HEK293 (cell line): ENCODE measurements at regions not wholly inside any gene's neighbourhood (a gene's known extent, or its start where the extent isn't known, plus 50 kb on each side); places are given as distances from the start of the nearest gene placed in this dataset.

ENCODE experiments used
- CTCF ChIA-PET: fragments of 350-600 bp; formaldehyde crosslinking; extraction: SDS; loops from one replicate; lab custom pipeline; 2021; ENCODE audit warnings: antibody characterized with exemption; lab: Yijun Ruan, JAX
- POLR2A ChIA-PET: fragments of 300-600 bp; formaldehyde crosslinking; extraction: SDS; loops from one replicate; lab custom pipeline; 2020; ENCODE audit warnings: antibody characterized with exemption, inconsistent platforms; lab: Yijun Ruan, JAX
- H3K27ac ChIP-seq: fragments of 200-500 bp; sonication (Bioruptor generic); 2 replicates; pipeline ENCODE4 v1.5.1; 2014; ENCODE audit warnings: low read depth, low read length, control low read depth, inconsistent platforms; ENCODE audit errors: extremely low read depth
- H3K36me3 ChIP-seq, 2 experiments: fragments of 200-500 bp in 1 of 2; sonication (Bioruptor generic) in 1 of 2; 1 replicate in 1 of 2; 2 replicates in 1 of 2; pipeline ENCODE4 v1.5.1; 2014 to 2017; ENCODE audit warnings: inconsistent platforms in 2 of 2, low read length in 2 of 2; ENCODE audit not compliant: control insufficient read depth in 2 of 2, insufficient read depth in 1 of 2
- H3K4me1 ChIP-seq: fragments of 200-500 bp; sonication (Bioruptor generic); 2 replicates; pipeline ENCODE4 v1.5.1; 2014; ENCODE audit warnings: mild to moderate bottlenecking, low read length, inconsistent platforms; ENCODE audit not compliant: control insufficient read depth, insufficient read depth
- H3K4me3 ChIP-seq: 2 replicates; pipeline ENCODE4 v1.5.1; 2011; ENCODE audit warnings: low read depth, mild to moderate bottlenecking, control low read depth, low read length, moderate library complexity
- H3K9me3 ChIP-seq: fragments of 200-500 bp; sonication (Bioruptor generic); 2 replicates; pipeline ENCODE4 v1.5.1; 2014; ENCODE audit warnings: low read depth, low read length, inconsistent platforms; ENCODE audit not compliant: control insufficient read depth, insufficient read depth
- EGR2 ChIP-seq: fragments of 450-650 bp; formaldehyde crosslinking; IDR thresholded peaks from 2 replicates; pipeline ENCODE4 v1.5.1; 2016; ENCODE audit warnings: low read depth, missing biosample characterization, missing genetic modification characterization
- GLIS2 ChIP-seq: fragments of 450-650 bp; formaldehyde crosslinking; IDR thresholded peaks from 2 replicates; pipeline ENCODE4 v1.5.1; 2016; ENCODE audit warnings: missing biosample characterization, missing genetic modification characterization
- HOXC10 ChIP-seq: sonication (generic); formaldehyde crosslinking; IDR thresholded peaks from 2 replicates; pipeline ENCODE4 v1.8.1; 2023; ENCODE audit warnings: mild to moderate bottlenecking, missing genetic modification reagents
- KLF1 ChIP-seq: fragments of 450-650 bp; formaldehyde crosslinking; IDR thresholded peaks from 2 replicates; pipeline ENCODE4 v1.5.1; 2016; ENCODE audit warnings: missing biosample characterization, missing genetic modification characterization
- KLF7 ChIP-seq: fragments of 450-650 bp; formaldehyde crosslinking; IDR thresholded peaks from 2 replicates; pipeline ENCODE4 v1.5.1; 2016; ENCODE audit warnings: missing biosample characterization, missing genetic modification characterization, borderline replicate concordance
- MEIS1 ChIP-seq: sonication (generic); formaldehyde crosslinking; IDR thresholded peaks from 2 replicates; pipeline ENCODE4 v1.8.1; 2022; ENCODE audit warnings: missing genetic modification reagents, mild to moderate bottlenecking, borderline replicate concordance
- OSR2 ChIP-seq: fragments of 450-650 bp; formaldehyde crosslinking; IDR thresholded peaks from 2 replicates; pipeline ENCODE4 v1.5.1; 2016; ENCODE audit warnings: missing biosample characterization, missing genetic modification characterization
- SCRT2 ChIP-seq: fragments of 450-650 bp; formaldehyde crosslinking; IDR thresholded peaks from 2 replicates; pipeline ENCODE4 v1.5.1; 2016; ENCODE audit warnings: missing biosample characterization, missing genetic modification characterization
- TCF7L2 ChIP-seq: IDR thresholded peaks from 2 replicates; pipeline ENCODE4 v1.6.1; 2011; ENCODE audit warnings: low read depth, mild to moderate bottlenecking, inconsistent platforms, low read length, moderate library complexity, borderline replicate concordance
- TSHZ1 ChIP-seq: fragments of 450-650 bp; formaldehyde crosslinking; IDR thresholded peaks from 2 replicates; pipeline ENCODE4 v1.5.1; 2016; ENCODE audit warnings: missing biosample characterization, missing genetic modification characterization, borderline replicate concordance
- ZBTB48 ChIP-seq: fragments of 450-650 bp; formaldehyde crosslinking; IDR thresholded peaks from 2 replicates; pipeline ENCODE4 v1.5.1; 2016; ENCODE audit warnings: missing biosample characterization, missing genetic modification characterization
- ZFP69B ChIP-seq: fragments of 450-650 bp; formaldehyde crosslinking; IDR thresholded peaks from 2 replicates; pipeline ENCODE4 v1.5.1; 2016; ENCODE audit warnings: missing biosample characterization, missing genetic modification characterization
- ZNF146 ChIP-seq: fragments of 450-650 bp; formaldehyde crosslinking; IDR thresholded peaks from 2 replicates; pipeline ENCODE4 v1.5.1; 2016; ENCODE audit warnings: missing biosample characterization, missing genetic modification characterization
- ZNF157 ChIP-seq: fragments of 450-650 bp; formaldehyde crosslinking; IDR thresholded peaks from 2 replicates; pipeline ENCODE4 v1.5.1; 2016; ENCODE audit warnings: missing biosample characterization, missing genetic modification characterization
- ZNF2 ChIP-seq: fragments of 450-650 bp; formaldehyde crosslinking; IDR thresholded peaks from 2 replicates; pipeline ENCODE4 v1.5.1; 2016; ENCODE audit warnings: missing biosample characterization, missing genetic modification characterization
- ZNF202 ChIP-seq: fragments of 450-650 bp; formaldehyde crosslinking; IDR thresholded peaks from 2 replicates; pipeline ENCODE4 v1.5.1; 2016; ENCODE audit warnings: missing biosample characterization, missing genetic modification characterization, borderline replicate concordance
- ZNF302 ChIP-seq: fragments of 450-650 bp; formaldehyde crosslinking; IDR thresholded peaks from 2 replicates; pipeline ENCODE4 v1.5.1; 2016; ENCODE audit warnings: missing biosample characterization, missing genetic modification characterization, low read depth
- ZNF391 ChIP-seq: fragments of 450-650 bp; formaldehyde crosslinking; IDR thresholded peaks from 2 replicates; pipeline ENCODE4 v1.5.1; 2016; ENCODE audit warnings: low read depth, missing biosample characterization, missing genetic modification characterization, borderline replicate concordance
- ZNF404 ChIP-seq: fragments of 450-650 bp; formaldehyde crosslinking; IDR thresholded peaks from 2 replicates; pipeline ENCODE4 v1.5.1; 2017; ENCODE audit warnings: missing biosample characterization, missing genetic modification characterization
- ZNF48 ChIP-seq: fragments of 450-650 bp; formaldehyde crosslinking; IDR thresholded peaks from 2 replicates; pipeline ENCODE4 v1.5.1; 2016; ENCODE audit warnings: missing biosample characterization, missing genetic modification characterization
- ZNF513 ChIP-seq: fragments of 450-650 bp; IDR thresholded peaks from 2 replicates; pipeline ENCODE4 v1.5.1; 2018; ENCODE audit warnings: missing biosample characterization, missing genetic modification characterization
- ZNF600 ChIP-seq: fragments of 450-650 bp; formaldehyde crosslinking; IDR thresholded peaks from 2 replicates; pipeline ENCODE4 v1.5.1; 2016; ENCODE audit warnings: missing biosample characterization, missing genetic modification characterization
- ZNF629 ChIP-seq: fragments of 450-650 bp; formaldehyde crosslinking; IDR thresholded peaks from 2 replicates; pipeline ENCODE4 v1.5.1; 2017; ENCODE audit warnings: missing biosample characterization, missing genetic modification characterization
- ZNF701 ChIP-seq: fragments of 450-650 bp; formaldehyde crosslinking; IDR thresholded peaks from 2 replicates; pipeline ENCODE4 v1.5.1; 2016; ENCODE audit warnings: missing biosample characterization, missing genetic modification characterization
- ZNF704 ChIP-seq: fragments of 450-650 bp; formaldehyde crosslinking; IDR thresholded peaks from 2 replicates; pipeline ENCODE4 v1.5.1; 2016; ENCODE audit warnings: missing biosample characterization, missing genetic modification characterization
- ZNF768 ChIP-seq: fragments of 450-650 bp; formaldehyde crosslinking; IDR thresholded peaks from 2 replicates; pipeline ENCODE4 v1.5.1; 2018; ENCODE audit warnings: missing biosample characterization, mild to moderate bottlenecking, missing genetic modification characterization
- ZNF792 ChIP-seq: fragments of 450-650 bp; formaldehyde crosslinking; IDR thresholded peaks from 2 replicates; pipeline ENCODE4 v1.5.1; 2016; ENCODE audit warnings: missing biosample characterization, missing genetic modification characterization
- TF ChIP-seq, protein P1 (sequence below): sonication (generic); formaldehyde crosslinking; IDR thresholded peaks from 2 replicates; pipeline ENCODE4 v1.8.1; 2022; ENCODE audit warnings: mild to moderate bottlenecking, moderate library complexity, missing genetic modification reagents
- TF ChIP-seq, protein P2 (sequence below): fragments of 450-650 bp; formaldehyde crosslinking; IDR thresholded peaks from 2 replicates; pipeline ENCODE4 v1.5.1; 2017; ENCODE audit warnings: missing biosample characterization, missing genetic modification characterization

DNA sequence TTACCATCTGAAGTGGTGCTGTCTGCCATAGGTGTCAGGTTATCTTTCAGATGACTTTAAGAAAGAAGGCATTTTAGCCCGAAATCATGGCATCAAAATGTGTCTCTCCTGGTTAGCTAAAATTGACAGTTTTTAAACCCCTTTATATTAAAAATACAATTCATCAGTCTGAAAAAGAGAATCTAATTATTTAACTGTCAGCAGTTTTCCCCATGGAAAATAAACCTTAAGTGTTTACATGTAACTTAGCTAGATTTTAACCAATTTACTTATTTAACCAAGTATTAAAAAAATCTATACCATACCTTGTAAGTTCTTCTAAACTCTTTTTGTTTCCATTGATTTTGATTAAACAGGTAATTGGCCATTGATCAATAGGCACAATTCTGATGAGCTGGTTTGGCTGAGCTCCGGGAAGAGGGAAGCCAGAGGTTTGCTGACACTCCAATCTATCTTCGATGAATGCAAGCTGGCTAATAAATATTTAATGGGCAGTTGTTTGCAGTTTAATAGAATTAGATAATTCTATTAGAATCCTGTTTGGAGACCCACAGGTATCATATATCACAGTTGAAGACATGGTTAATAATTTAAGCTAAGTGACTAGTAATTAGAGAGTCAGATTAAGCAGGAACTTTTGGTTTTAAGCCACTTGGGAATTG is 114.0 kb downstream of the MAT2B start (continued):
- TF ChIP-seq, protein P1, sequence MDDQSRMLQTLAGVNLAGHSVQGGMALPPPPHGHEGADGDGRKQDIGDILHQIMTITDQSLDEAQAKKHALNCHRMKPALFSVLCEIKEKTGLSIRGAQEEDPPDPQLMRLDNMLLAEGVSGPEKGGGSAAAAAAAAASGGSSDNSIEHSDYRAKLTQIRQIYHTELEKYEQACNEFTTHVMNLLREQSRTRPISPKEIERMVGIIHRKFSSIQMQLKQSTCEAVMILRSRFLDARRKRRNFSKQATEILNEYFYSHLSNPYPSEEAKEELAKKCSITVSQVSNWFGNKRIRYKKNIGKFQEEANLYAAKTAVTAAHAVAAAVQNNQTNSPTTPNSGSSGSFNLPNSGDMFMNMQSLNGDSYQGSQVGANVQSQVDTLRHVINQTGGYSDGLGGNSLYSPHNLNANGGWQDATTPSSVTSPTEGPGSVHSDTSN: no peak
- no peak for TF ChIP-seq ZNF768 (tag by site-specific recombination)
- no peak for TF ChIP-seq ZNF513
- no peak for TF ChIP-seq KLF7
- no peak for TF ChIP-seq ZNF2
- no peak for TF ChIP-seq ZNF157 (tag by site-specific recombination)
- no peak for TF ChIP-seq ZNF629 (tag by site-specific recombination)
- no peak for TF ChIP-seq ZNF146 (tag by site-specific recombination)
- no peak for TF ChIP-seq TCF7L2
- no peak for TF ChIP-seq ZNF302 (tag by site-specific recombination)
- TF ChIP-seq ZNF701 (tag by site-specific recombination): no peak
- TF ChIP-seq ZNF600 (tag by site-specific recombination): no peak
- no peak for TF ChIP-seq EGR2 (tag by site-specific recombination)

GRCh38 chr5:163619951-163620350 is 114.5 kb downstream of the MAT2B start:
- CTCF ChIA-PET: interaction anchor here (0.5 to 0.7 kb wide), 3 partner anchors 17 to 109 kb away, joined by 3 read pairs; no protein-coding TSS in a partner anchor
- Histone ChIP-seq H3K4me1 (no peaks in the 10 kb centered on the region), H3K9me3 (no peaks in the 10 kb centered on the region), H3K4me3 (no peak overlapping the region), H3K36me3 (no peaks in the 10 kb centered on the region), H3K27ac (no peak overlapping the region)
- POLR2A ChIA-PET: no interaction called here
- TF ChIP-seq ZNF792 (tag by site-specific recombination): no peak
- TF ChIP-seq GLIS2 (tag by site-specific recombination): no peak
- TF ChIP-seq, protein P2, sequence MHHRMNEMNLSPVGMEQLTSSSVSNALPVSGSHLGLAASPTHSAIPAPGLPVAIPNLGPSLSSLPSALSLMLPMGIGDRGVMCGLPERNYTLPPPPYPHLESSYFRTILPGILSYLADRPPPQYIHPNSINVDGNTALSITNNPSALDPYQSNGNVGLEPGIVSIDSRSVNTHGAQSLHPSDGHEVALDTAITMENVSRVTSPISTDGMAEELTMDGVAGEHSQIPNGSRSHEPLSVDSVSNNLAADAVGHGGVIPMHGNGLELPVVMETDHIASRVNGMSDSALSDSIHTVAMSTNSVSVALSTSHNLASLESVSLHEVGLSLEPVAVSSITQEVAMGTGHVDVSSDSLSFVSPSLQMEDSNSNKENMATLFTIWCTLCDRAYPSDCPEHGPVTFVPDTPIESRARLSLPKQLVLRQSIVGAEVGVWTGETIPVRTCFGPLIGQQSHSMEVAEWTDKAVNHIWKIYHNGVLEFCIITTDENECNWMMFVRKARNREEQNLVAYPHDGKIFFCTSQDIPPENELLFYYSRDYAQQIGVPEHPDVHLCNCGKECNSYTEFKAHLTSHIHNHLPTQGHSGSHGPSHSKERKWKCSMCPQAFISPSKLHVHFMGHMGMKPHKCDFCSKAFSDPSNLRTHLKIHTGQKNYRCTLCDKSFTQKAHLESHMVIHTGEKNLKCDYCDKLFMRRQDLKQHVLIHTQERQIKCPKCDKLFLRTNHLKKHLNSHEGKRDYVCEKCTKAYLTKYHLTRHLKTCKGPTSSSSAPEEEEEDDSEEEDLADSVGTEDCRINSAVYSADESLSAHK: no peak
- TF ChIP-seq KLF1: no peak
- no peak for TF ChIP-seq ZNF404 (tag by site-specific recombination)
- TF ChIP-seq ZNF146 (tag by site-specific recombination): no peak
- TF ChIP-seq MEIS1 (CRISPR knock-in tag): no peak
- no peak for TF ChIP-seq TSHZ1
- no peak for TF ChIP-seq ZNF302 (tag by site-specific recombination)
- no peak for TF ChIP-seq ZBTB48 (tag by site-specific recombination)
- no peak for TF ChIP-seq ZNF391 (tag by site-specific recombination)
- TF ChIP-seq ZNF701 (tag by site-specific recombination): no peak
- TF ChIP-seq ZNF202 (tag by site-specific recombination): no peak
- TF ChIP-seq SCRT2 (tag by site-specific recombination): no peak
- TF ChIP-seq ZNF48 (tag by site-specific recombination): no peak
- no peak for TF ChIP-seq OSR2
- TF ChIP-seq HOXC10 (CRISPR knock-in tag): no peak
- no peak for TF ChIP-seq ZFP69B (tag by site-specific recombination)
- TF ChIP-seq ZNF704 (tag by site-specific recombination): no peak
